ENCODE measurements at regions not wholly inside any gene's neighbourhood (a gene's known extent, or its start where the extent isn't known, plus 50 kb on each side); places are given as distances from the start of the nearest gene placed in this dataset.
A peak's percentile ranks its signal among the peaks of the same experiment; 100 is the strongest.
"Not testable (repeated sequence)": the region's sequence is repeated elsewhere in the genome, so short reads cannot be mapped to it uniquely, and the experiment has no call there.

GRCh38 chr2:14828968-14829367 is 196.5 kb downstream of the LRATD1 start:
- no peak for DNase-seq

DNA sequence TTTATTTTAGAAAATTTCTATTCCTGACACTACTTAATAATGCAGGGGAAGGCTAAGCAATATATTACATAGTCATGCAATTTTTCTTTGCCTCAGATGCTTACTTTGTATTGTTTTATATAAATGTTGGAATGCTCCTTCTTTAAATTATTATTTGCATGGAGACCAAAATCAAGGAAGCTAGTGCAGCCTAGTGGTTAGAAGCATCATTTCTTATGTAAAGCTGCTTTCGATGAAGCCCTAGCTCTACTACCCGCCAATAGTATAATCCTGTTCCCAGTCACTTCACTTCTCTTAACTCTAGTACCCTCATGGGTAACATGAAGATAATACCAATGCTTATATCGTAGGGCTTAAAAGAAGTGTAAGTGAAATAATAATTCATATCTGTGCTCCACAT is 198.9 kb downstream of the LRATD1 start:
- no peak for DNase-seq

DNA sequence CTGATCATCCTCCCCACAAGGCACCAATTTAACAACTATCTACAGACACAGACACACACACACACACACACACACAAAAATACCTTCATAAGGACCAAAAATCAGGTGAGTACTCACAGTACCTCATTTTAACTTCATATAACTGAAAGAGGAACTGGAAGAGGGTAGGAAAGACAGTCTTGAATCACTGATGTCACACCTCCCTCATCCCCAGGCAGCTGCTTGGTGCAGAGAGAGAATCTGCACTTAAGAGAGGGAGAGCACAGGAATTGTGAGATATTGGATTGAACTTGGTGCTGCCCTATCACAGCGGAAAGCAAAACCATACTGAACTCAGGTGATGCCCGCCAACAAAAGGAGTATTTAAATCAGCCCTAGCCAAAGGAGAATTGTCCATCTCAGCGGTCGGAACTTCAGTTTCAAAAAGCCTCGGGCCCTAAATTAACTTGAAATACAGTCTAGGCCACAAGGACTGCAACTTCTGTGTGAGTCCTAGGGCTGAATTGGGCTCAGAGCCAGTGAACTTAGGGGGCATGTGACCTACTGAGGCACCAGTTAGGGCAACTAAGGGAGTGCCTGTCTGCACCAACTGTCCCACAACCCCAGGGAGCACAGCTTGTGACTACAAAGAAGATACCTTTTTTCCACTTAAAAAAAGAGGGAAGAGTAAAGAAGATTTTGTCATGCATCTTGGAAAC is 211.1 kb downstream of the LRATD1 start:
- no peak for DNase-seq

DNA sequence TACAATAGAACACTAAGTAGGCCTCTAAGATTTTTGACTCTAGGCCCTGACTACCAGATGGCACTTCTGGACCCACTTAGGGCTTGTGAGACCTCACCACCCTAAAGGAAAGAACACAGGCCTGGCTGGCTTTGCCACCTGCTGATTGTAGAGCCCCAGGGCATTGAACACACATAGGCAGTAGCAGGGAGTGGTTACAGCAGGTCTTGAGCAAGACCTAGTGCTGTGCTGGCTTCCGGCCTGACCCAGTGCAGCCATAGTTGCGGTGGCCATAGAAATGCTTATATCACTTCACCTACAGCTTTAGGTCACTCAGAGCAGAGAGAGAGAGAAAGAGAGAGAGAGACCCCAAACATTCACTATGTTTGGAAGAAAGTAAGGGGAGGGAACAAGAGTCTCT is 223.2 kb downstream of the LRATD1 start:
- no peak for DNase-seq

- no peak for DNase-seq
Observed at GRCh38 chr2:14861181-14861580, 228.7 kb downstream of the LRATD1 start.

- DNase-seq: no peak
Observed at GRCh38 chr2:14866736-14867352, 234.3 kb downstream of the LRATD1 start.

DNA sequence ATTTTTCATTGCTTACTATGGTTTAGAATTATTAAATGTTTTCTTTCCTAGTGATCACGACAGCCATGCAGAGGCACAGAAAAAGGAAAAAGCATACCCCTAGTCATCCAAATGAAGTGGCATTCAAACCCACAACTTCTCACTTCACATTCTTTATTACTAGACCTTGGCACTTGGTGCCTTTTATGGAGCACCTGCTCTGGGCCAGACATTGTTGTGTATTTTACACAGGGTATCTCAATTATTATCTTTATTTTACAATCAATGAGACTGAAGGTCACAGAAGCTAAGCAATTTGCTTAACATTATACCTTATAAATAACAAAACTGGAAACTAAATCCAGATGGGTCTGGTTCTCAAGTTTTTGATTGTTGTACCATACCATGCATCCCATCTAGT is 235.3 kb downstream of the LRATD1 start:
- DNase-seq: no peak

DNA sequence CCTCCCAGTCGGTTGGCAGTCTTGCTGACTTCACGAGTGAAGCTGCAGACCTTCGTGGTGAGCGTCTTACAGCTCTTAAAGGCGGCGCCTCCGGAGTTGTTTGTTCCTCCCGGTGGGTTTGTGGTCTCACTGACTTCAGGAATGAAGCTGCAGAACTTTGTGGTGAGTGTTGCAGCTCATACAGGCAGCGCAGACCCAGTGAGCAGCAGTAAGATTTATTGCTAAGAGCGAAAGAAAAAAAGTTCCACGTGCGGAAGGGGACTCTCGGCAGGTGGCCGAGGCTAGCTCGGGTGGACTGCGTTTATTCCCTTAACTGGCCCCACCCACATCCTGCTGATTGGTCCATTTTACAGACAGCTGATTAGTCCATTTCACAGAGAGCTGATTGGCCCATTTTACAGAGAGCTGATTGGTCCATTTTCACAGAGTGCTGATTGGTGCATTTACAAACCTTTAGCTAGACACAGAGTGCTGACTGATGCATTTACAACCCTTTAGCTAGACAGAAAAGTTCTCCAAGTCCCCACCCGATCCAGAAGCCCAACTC is 240.3 kb downstream of the LRATD1 start:
- no peak for DNase-seq

DNA sequence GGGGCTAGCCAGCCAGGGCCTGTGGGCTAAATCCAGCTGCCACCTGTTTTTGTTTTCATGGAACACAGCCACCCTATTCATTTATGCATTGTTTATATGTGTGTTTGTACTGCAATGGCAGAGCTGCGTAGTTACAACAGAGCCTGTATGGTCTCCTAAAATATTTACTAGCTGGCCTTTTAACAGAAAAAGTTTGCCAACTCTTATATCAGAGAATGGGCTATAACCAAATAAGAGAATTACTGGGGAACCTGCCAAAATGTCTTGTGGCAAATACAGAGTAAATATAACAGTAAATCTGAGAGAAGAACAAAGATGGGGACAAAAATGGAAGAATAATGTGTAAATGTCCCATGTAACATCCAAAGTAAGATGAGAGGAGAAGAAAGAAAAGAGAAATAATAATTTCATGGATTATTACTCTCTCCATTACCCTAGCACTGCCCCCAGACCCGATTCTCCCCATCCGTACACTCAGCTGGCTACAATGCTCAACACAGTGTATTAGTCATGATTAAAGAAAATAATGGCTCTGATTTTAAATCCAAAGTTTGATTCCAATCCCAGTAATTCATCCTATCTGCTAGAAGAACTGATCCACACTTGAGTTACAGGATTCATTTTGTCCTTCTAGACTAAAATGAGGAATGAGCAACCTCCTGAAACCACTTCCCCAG is 249.3 kb downstream of the LRATD1 start:
- DNase-seq: no peak

DNA sequence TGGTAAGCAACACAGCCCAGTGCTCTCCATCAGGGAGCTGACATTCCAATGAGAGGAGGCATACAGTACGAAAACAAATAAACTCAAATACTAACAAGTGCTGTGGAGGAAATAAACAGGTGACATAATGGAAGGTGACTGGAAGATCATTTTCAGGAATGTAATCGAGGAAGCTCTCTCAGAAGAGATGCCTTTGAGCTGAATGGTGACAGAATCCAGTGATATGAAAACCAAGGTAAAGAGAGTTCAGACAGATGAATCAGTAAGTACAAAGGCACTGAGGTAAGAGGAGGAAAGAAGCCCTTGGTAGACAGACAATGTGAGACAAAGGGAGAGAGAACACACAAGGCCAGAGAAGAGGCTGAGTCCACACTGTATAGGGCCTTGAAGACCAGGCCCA is 252.1 kb downstream of the LRATD1 start:
- DNase-seq: no peak

DNA sequence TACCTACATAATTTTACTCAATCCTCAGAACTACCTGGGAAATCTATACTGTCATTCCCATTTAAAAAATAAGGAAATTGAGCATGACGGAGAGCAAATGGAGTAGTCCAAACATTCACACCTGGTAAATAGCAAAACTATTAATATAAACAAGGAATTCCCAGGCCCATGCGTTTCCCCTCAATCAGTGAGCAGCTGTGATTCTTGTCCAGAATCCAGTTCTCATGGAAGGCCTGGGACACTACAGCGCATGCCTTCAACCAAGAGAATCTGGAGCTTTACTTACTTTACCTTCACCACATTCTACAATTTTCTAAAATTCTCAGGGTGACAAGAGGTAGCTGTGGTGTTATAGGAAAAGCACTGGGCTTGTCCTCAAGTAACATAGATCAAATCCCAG is 259.0 kb downstream of the LRATD1 start:
- DNase-seq: no peak

DNA sequence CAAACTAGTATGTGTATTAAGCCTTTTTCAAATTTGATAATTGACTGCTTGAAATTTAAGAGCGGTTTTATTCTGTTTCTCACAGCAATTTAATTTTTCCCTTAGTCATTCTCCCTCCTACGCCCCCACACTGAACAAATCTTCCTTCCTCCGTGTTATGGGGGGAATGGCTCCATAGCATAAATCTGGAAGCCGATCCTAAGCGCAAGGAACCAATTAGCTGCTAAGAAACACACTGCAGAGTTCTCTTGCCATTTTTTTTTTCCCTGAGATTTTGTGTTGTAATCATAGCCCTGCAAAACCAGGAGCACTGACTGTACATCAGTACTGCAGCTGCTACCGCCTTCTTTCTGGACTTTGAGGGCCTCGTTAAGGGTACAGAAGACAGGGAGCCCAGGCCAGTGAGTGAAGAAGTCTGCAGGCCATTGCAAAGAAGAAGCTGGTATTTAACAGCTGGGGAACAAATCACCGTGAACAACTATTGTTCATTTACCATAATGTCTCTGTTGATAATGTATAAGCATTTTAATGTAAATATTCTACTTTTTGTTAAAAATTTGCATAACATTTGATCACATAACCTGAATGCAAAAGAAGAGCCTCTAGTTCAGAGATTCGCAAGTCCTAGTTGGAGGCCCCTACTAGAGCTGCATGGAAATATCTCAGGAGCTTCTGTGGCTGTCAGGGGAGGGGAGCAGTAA is 264.0 kb downstream of the LRATD1 start:
- DNase-seq: no peak

GRCh38 chr2:14899621-14900414 is 267.3 kb downstream of the LRATD1 start:
- DNase-seq: no peak

- DNase-seq: no peak
Observed at GRCh38 chr2:14901737-14902136, 269.2 kb downstream of the LRATD1 start.

DNA sequence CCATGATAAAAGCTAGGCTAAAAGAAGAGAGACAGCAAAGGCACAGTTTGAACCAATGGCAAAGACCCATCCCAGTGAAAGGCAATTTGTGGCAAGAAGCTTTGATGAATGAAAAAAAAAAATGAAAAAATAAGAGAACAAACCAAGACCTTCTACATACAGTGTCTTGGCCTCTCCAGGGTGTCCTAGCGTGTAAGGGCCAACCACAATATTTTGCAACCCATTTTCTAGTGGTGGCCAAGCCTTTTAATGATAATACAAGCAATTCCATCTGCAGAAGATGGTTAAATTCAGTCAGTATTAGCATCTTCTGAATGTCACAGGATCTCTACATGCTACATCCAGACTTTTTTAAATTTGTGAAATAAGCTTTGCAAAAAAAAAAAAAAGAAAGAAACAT is 270.4 kb downstream of the LRATD1 start:
- no peak for DNase-seq

- DNase-seq: peak in 1 of 2 donors; percentile 63
Observed at GRCh38 chr2:14903709-14904374, 271.3 kb downstream of the LRATD1 start.

GRCh38 chr2:14904378-14904777 is 271.9 kb downstream of the LRATD1 start:
- DNase-seq: not testable (repeated sequence)

DNA sequence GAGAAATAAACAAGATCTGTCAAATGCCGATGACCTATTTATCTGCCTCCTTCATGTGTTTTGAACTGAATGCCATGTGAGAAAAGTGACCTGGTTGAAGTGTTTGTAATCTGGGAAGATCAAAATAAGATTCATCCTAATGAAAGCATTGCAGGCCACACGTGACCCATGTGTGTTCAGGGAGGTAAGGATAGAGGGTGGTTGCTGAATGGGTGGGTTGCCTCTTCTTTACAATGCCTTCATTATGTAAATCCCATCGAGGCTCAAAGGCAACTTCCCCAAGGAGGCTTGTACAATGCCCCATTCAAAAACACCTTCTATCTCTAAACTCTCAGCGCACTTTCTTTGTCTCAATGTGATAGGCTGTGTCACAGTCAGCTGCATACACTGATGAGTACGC is 273.1 kb downstream of the LRATD1 start:
- DNase-seq: no peak

GRCh38 chr2:14907014-14907612 is 274.6 kb downstream of the LRATD1 start:
- no peak for DNase-seq

GRCh38 chr2:14909795-14910194 is 277.3 kb downstream of the LRATD1 start:
- no peak for DNase-seq

DNA sequence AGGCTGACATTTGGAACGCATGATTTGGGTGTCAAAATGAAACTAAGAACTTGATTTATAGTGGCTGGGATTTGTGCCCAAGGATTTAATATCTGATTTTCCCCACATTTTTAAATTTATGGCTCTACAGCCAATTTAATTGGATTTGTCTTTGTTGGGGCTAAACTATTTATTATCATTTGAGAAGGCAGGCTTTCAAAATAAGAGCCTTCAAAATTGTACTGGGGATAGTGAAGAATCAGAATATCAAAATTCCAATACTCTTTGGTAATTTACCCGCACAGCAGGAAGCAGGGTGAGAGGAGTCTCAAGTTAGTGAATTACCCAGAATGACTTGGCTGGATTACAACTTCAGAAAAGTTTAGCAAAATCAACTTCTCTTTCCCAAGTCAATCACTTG is 278.1 kb downstream of the LRATD1 start:
- no peak for DNase-seq

DNA sequence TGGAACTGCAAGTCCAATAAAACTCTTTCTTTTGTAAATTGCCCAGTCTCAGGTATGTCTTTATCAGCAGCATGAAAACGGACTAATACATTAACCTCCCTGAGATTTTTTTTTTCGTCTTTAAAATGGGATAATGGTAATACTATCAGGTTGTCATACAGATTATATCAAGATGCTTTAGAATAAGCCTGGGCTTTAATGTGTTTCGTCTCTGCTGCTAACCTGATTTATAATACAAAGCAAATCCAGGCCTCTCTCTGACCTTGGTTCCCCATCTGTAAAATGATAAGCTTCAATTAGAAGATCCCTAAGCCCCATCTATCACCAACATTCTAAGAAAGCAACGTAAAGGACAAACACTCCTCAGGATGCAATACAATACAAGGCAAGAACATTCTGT is 283.5 kb downstream of the LRATD1 start:
- no peak for DNase-seq
